ENCODE measurements at regions not wholly inside any gene's neighbourhood (a gene's known extent, or its start where the extent isn't known, plus 50 kb on each side); places are given as distances from the start of the nearest gene placed in this dataset.

- no peak for TF ChIP-seq GATA3 (IDR thresholded peaks at IDR 0.05; ENCODE audit: low read depth, low read length)
- TF ChIP-seq GATA2 (IDR thresholded peaks at IDR 0.05; ENCODE audit: low read depth, low read length), result no peak
These were observed 338.4 kb downstream of the SOCS6 start for GRCh38 chr18:70627182-70627802.

GRCh38 chr18:70622622-70623419 is 334.0 kb downstream of the SOCS6 start:
- no peak for TF ChIP-seq GATA2 (IDR thresholded peaks at IDR 0.05; ENCODE audit: low read depth, low read length)
- TF ChIP-seq GATA3 (IDR thresholded peaks at IDR 0.05; ENCODE audit: low read depth, low read length), result no peak

DNA sequence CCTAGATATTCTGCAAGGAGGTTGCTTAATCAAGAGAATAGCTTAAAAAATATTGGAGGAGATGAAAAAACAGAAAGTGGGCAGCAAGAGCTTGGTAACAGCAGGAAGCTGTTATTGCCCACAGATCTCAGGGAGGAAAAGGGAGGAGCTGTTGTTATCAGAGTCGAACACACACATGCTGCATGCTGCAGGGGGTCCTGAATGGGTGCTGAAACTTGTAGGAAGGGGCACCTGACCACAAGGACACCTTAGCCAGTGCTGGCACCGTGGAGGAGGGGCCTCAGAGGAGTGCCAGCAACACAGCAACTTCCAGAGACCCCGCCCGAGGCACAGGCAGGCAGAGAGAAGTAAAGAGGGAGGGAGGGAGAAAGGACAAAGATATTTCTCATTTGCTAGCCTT is 332.9 kb downstream of the SOCS6 start:
- no peak for TF ChIP-seq GATA3 (IDR thresholded peaks at IDR 0.05; ENCODE audit: low read depth, low read length)
- TF ChIP-seq GATA2 (IDR thresholded peaks at IDR 0.05; ENCODE audit: low read depth, low read length), result no peak

GRCh38 chr18:70620837-70621612 is 332.2 kb downstream of the SOCS6 start:
- TF ChIP-seq GATA2 (IDR thresholded peaks at IDR 0.05; ENCODE audit: low read depth, low read length) (no peak), GATA3 (IDR thresholded peaks at IDR 0.05; ENCODE audit: low read depth, low read length) (no peak)

DNA sequence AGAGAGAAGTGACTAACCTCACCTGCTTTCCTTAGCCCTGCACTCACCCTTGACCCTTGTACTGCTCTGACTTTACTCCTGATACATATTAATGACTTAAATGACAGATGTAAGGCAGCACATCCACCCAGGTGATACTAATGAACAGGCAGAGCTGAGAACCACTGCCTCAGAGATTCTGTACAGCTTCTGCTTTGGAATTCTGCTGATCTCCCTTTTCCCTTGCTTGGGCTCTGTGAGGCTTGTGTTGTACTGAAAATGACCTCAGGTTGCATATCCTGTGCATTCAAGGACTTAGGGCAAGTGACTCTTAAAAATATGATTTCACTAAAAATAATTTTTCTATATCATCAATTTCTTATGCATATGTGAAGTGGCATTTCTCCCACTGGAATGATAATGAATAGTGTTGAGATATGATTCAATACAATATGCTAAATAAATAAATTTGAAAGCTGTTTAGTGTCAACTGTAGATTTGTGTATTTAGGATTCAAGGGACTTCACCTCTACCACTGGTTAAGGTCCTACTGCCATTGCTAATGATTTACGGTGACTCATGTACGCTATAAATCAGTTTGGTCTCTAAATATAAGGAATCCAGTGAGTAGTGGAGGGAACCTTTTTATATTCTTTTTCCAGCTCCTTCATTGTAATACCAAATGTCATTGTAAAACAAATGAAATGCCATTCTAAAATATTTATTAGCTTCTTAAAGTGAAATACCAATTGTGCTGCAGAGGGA is 328.3 kb downstream of the SOCS6 start:
- TF ChIP-seq GATA3 (IDR thresholded peaks at IDR 0.05; ENCODE audit: low read depth, low read length) (no peak), GATA2 (IDR thresholded peaks at IDR 0.05; ENCODE audit: low read depth, low read length) (no peak)

- TF ChIP-seq GATA3 (IDR thresholded peaks at IDR 0.05; ENCODE audit: low read depth, low read length), result peak; percentile 80
- peak; percentile 57; the same call in 1 of the 2 replicates for TF ChIP-seq GATA2 (IDR thresholded peaks at IDR 0.05; ENCODE audit: low read depth, low read length)
These were observed 311.5 kb downstream of the SOCS6 start for GRCh38 chr18:70600225-70600925.

GRCh38 chr18:70598406-70598805 is 309.6 kb downstream of the SOCS6 start:
- TF ChIP-seq GATA3 (IDR thresholded peaks at IDR 0.05; ENCODE audit: low read depth, low read length) (no peak), GATA2 (IDR thresholded peaks at IDR 0.05; ENCODE audit: low read depth, low read length) (no peak)

- TF ChIP-seq GATA3 (IDR thresholded peaks at IDR 0.05; ENCODE audit: low read depth, low read length) (no peak), GATA2 (IDR thresholded peaks at IDR 0.05; ENCODE audit: low read depth, low read length) (no peak)
These were observed 294.1 kb downstream of the SOCS6 start for GRCh38 chr18:70582981-70583380.

GRCh38 chr18:70578480-70578879 is 289.6 kb downstream of the SOCS6 start:
- TF ChIP-seq GATA3 (IDR thresholded peaks at IDR 0.05; ENCODE audit: low read depth, low read length), result no peak

DNA sequence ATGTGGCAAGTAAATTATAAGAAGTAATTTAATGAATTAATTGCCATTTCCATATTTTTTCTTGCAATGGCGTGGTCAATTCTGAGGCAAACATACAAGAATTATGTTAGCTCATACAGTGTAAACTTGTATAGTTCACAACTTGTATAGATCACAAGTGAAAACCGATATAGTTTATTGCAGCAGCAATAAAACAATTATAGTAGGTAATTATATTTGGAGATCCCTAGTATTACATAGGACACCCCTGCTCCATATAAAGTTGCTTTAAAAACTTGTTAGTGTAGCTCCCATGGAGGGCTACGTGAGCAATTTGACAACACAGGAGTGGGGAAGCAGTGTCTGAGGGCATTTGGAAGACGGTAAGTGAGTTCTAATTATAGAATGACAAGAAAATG is 288.2 kb downstream of the SOCS6 start:
- TF ChIP-seq GATA3 (IDR thresholded peaks at IDR 0.05; ENCODE audit: low read depth, low read length), result no peak

- TF ChIP-seq GATA3 (IDR thresholded peaks at IDR 0.05; ENCODE audit: low read depth, low read length) (no peak), GATA2 (IDR thresholded peaks at IDR 0.05; ENCODE audit: low read depth, low read length) (no peak)
These were observed 287.6 kb downstream of the SOCS6 start for GRCh38 chr18:70576276-70577022.

DNA sequence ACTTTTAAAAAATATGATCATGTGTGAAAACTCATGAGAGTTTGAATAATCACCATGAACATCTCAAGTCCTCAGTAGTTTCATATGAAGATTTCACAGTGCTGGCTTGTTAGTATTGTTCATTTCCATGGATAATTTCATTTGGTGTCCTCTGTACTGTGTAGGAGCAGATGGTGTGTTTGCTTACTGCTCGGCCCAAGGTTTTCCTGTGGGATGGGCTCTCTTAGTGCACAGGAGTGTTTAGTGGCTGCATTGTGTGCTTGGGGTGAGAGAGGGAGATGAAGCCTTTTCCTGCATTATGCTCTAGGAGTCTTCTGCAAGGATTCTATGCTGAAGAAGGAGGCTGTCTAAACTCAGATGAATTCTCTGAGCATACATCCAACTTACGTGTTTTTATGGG is 270.6 kb downstream of the SOCS6 start:
- TF ChIP-seq GATA3 (IDR thresholded peaks at IDR 0.05; ENCODE audit: low read depth, low read length), result no peak
- no peak for TF ChIP-seq GATA2 (IDR thresholded peaks at IDR 0.05; ENCODE audit: low read depth, low read length)

GRCh38 chr18:70558371-70558770 is 269.5 kb downstream of the SOCS6 start:
- TF ChIP-seq GATA2 (IDR thresholded peaks at IDR 0.05; ENCODE audit: low read depth, low read length) (no peak), GATA3 (IDR thresholded peaks at IDR 0.05; ENCODE audit: low read depth, low read length) (no peak)
